ENCODE measurements at regions not wholly inside any gene's neighbourhood (a gene's known extent, or its start where the extent isn't known, plus 50 kb on each side); places are given as distances from the start of the nearest gene placed in this dataset.
"Not testable (repeated sequence)": the region's sequence is repeated elsewhere in the genome, so short reads cannot be mapped to it uniquely, and the experiment has no call there.

DNA sequence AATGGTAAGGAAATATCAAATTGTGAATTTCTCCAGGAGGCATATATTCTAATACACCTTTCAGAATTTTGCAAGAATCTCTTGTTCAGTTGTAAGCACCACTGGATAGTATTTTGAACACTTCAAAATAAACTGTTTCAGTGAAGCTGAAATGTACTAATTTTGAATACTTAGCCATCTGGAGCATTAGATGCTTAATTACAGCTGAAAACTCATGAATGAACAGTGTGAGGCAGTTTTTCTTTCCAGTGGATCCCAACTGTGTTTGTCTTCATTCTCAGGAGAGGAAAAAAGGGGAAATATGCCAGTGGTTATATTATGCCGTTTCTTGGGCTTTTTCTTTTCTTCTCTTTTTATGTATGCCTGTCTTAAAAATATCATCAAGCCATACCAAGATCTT, 306.0 kb upstream of the SEMA6A start:
- peaks cover 8% of the 10 kb centered on the region for H3K9me3 ChIP-seq (replicated peaks)
- TF ChIP-seq, protein P1, sequence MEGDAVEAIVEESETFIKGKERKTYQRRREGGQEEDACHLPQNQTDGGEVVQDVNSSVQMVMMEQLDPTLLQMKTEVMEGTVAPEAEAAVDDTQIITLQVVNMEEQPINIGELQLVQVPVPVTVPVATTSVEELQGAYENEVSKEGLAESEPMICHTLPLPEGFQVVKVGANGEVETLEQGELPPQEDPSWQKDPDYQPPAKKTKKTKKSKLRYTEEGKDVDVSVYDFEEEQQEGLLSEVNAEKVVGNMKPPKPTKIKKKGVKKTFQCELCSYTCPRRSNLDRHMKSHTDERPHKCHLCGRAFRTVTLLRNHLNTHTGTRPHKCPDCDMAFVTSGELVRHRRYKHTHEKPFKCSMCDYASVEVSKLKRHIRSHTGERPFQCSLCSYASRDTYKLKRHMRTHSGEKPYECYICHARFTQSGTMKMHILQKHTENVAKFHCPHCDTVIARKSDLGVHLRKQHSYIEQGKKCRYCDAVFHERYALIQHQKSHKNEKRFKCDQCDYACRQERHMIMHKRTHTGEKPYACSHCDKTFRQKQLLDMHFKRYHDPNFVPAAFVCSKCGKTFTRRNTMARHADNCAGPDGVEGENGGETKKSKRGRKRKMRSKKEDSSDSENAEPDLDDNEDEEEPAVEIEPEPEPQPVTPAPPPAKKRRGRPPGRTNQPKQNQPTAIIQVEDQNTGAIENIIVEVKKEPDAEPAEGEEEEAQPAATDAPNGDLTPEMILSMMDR (IDR thresholded peaks at IDR 0.05; ENCODE audit: borderline replicate concordance) = no peak
- DNase-seq = no peak
- intact Hi-C loops (cut with micrococcal nuclease) = no loop called here
- H3K4me3 ChIP-seq = no peak overlapping the region
- no peaks in the 10 kb centered on the region for H3K36me3 ChIP-seq
- H3K27ac ChIP-seq (replicated peaks) = no peak overlapping the region
- H3K4me1 ChIP-seq = no peaks in the 10 kb centered on the region
- H3K27me3 ChIP-seq (ENCODE audit: low read depth) = no peaks in the 10 kb centered on the region

DNA sequence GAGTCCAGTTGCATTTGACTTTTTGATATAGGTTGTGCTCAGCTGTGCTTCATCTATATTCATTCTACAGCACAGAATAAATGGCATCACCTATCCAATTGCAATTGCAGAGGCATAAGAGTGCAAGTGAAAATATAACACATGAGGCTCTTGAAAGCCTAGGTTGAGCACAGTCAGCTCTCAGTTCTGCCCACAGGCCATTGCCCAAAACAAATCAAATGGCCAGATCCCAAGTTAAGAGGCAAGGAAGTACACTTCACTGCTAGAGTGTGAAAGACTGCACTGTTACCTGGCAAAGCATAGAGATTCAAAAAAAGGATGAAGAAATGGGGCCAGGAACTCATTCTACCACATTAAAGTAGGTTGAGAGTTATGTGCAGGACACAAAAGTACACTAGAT, 305.5 kb upstream of the SEMA6A start:
- Histone ChIP-seq H3K4me3 (no peak overlapping the region), H3K36me3 (no peaks in the 10 kb centered on the region), H3K27ac (replicated peaks) (no peak overlapping the region), H3K9me3 (replicated peaks) (peaks cover 8% of the 10 kb centered on the region), H3K27me3 (ENCODE audit: low read depth) (no peaks in the 10 kb centered on the region), H3K4me1 (no peaks in the 10 kb centered on the region)
- DNase-seq = no peak
- intact Hi-C loops (cut with micrococcal nuclease) = no loop called here
- TF ChIP-seq, protein P1 (IDR thresholded peaks at IDR 0.05; ENCODE audit: borderline replicate concordance) = no peak

DNA sequence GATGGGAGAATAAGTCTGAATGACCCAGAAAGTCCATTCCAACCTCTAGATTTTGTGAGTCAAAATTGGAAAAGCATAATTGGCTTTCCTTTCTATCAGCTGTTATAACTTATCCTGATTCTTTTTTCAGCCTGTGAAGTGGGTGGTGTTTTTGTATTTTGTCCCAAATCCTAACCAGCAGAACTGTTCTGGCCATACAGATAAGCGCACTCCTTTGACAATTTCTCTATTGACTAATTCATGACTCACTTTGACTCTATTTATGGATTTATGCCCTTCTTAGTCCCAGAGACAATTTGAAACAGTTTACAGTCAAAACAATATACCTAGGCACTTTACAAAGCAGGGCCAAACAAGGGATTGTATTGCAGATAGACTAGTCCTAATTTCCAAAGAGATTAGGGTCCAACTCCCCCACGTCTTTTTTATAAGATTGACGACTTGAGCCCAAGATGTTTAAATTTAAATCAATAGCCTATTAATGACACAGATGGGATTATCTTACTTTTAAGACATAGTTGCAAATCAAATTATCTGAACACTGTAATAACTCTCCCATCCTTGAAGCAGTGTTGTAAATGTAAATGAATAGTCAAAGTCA, 301.7 kb upstream of the SEMA6A start:
- TF ChIP-seq, protein P1 (IDR thresholded peaks at IDR 0.05; ENCODE audit: borderline replicate concordance) = no peak
- intact Hi-C loops (cut with micrococcal nuclease) = no loop called here
- no peak for DNase-seq
- Histone ChIP-seq H3K27ac (replicated peaks) (no peak overlapping the region), H3K4me1 (no peaks in the 10 kb centered on the region), H3K27me3 (ENCODE audit: low read depth) (no peaks in the 10 kb centered on the region), H3K36me3 (no peaks in the 10 kb centered on the region), H3K9me3 (replicated peaks) (peaks cover 8% of the 10 kb centered on the region), H3K4me3 (no peak overlapping the region)

DNA sequence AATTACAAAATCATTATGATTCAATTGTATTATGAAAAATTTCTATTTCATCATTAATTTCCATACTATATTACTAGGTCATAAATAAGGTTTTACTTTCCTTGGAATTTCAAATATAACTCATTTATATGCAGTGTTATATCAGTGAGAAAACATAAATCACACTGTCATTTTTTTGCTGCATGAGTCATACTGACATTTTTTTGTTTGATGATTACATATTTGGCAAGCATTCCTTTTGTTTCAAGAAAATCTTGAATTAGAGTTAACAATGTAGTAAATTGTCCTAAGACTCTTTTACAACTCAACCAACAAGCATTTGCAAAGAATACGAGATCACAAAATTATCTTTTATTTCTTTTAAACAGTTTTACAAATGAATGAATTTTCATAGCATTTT, 298.4 kb upstream of the SEMA6A start:
- H3K36me3 ChIP-seq = no peaks in the 10 kb centered on the region
- no peak for DNase-seq
- H3K4me1 ChIP-seq = no peaks in the 10 kb centered on the region
- peaks cover 8% of the 10 kb centered on the region for H3K9me3 ChIP-seq (replicated peaks)
- H3K4me3 ChIP-seq = no peak overlapping the region
- H3K27ac ChIP-seq (replicated peaks) = no peak overlapping the region
- TF ChIP-seq, protein P1 (IDR thresholded peaks at IDR 0.05; ENCODE audit: borderline replicate concordance) = no peak
- intact Hi-C loops (cut with micrococcal nuclease) = no loop called here
- no peaks in the 10 kb centered on the region for H3K27me3 ChIP-seq (ENCODE audit: low read depth)

DNA sequence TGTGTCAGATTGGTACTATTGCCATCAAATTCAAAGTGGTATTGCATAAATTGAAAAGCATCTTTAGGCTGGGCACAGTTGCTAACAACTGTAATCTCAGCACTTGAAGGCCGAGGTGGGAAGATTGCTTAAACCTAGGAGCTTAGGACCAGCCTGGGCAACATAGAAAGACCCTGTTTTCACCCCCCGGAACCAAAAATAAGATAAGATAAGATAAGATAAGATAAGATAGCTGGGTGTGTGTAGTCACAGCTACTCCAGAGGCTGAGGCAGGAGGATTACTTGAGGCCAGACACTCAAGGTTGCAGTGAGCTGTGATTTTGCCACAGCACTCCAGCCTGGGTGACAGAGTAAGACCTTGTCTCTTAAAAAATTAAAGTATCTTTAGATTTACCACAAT, 297.9 kb upstream of the SEMA6A start:
- TF ChIP-seq, protein P1 (IDR thresholded peaks at IDR 0.05; ENCODE audit: borderline replicate concordance) = no peak
- no peak for DNase-seq

DNA sequence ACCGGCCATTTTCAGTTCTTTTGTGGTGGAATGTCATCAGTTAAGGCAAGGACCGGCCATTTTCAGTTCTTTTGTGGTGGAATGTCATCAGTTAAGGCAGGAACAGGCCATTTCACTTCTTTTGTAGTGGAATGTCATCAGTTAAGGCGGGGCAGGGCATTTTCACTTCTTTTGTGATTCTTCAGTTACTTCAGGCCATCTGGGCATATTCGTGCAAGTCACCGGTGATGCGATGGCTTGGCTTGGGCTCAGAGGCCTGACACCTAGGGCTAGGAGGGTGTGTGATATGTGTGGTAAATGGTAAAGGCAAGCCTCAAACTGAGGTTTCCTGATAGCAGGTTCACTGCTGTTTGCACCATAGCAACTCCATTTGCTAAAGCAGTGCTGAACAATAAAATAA, 293.2 kb upstream of the SEMA6A start:
- H3K36me3 ChIP-seq; DNase-seq; intact Hi-C loops (cut with micrococcal nuclease); H3K27me3 ChIP-seq (ENCODE audit: low read depth); H3K4me3 ChIP-seq; H3K27ac ChIP-seq (replicated peaks); H3K4me1 ChIP-seq; H3K9me3 ChIP-seq (replicated peaks): not testable (repeated sequence)

More for the DNA sequence above, 297.9 kb upstream of the SEMA6A start:
- no peaks in the 10 kb centered on the region for H3K36me3 ChIP-seq
- H3K27me3 ChIP-seq (ENCODE audit: low read depth) = no peaks in the 10 kb centered on the region
- no peak overlapping the region for H3K27ac ChIP-seq (replicated peaks)
- intact Hi-C loops (cut with micrococcal nuclease) = no loop called here
- peaks cover 8% of the 10 kb centered on the region for H3K9me3 ChIP-seq (replicated peaks)
- no peaks in the 10 kb centered on the region for H3K4me1 ChIP-seq
- H3K4me3 ChIP-seq = no peak overlapping the region

Measured in left ventricle myocardium inferior (tissue), 1 donor.